ENCODE measurements at regions not wholly inside any gene's neighbourhood (a gene's known extent, or its start where the extent isn't known, plus 50 kb on each side); places are given as distances from the start of the nearest gene placed in this dataset.

- H3K4me3 ChIP-seq (ENCODE audit: low read depth, low read length), result no peak overlapping the region
- DNase-seq (ENCODE audit: low read depth), result no peak
- TF ChIP-seq MAX (IDR thresholded peaks at IDR 0.05; ENCODE audit: low read depth, low read length) (no peak), POLR2A (IDR thresholded peaks at IDR 0.05; ENCODE audit: extremely low read depth, insufficient read length) (no peak), CTCF (IDR thresholded peaks at IDR 0.05; ENCODE audit: low read depth, low read length) (no peak), MYC (IDR thresholded peaks at IDR 0.05; ENCODE audit: low read depth, low read length) (no peak)
Measured at GRCh38 chr13:67844574-67844973, 614.4 kb upstream of the PCDH9 start.

- TF ChIP-seq CTCF (IDR thresholded peaks at IDR 0.05; ENCODE audit: low read depth, low read length), result peak; percentile 30
- no peak for TF ChIP-seq POLR2A (IDR thresholded peaks at IDR 0.05; ENCODE audit: extremely low read depth, insufficient read length)
- TF ChIP-seq MYC (IDR thresholded peaks at IDR 0.05; ENCODE audit: low read depth, low read length), result no peak
- TF ChIP-seq MAX (IDR thresholded peaks at IDR 0.05; ENCODE audit: low read depth, low read length), result no peak
- peak; percentile 23 for DNase-seq (ENCODE audit: low read depth)
- no peak overlapping the region for H3K4me3 ChIP-seq (ENCODE audit: low read depth, low read length)
Measured at GRCh38 chr13:67841071-67841470, 610.9 kb upstream of the PCDH9 start.

GRCh38 chr13:67833564-67833963, 603.4 kb upstream of the PCDH9 start:
- H3K4me3 ChIP-seq (ENCODE audit: low read depth, low read length), result no peak overlapping the region
- no peak for DNase-seq (ENCODE audit: low read depth)
- TF ChIP-seq CTCF (IDR thresholded peaks at IDR 0.05; ENCODE audit: low read depth, low read length), result no peak
- TF ChIP-seq MYC (IDR thresholded peaks at IDR 0.05; ENCODE audit: low read depth, low read length), result no peak
- TF ChIP-seq POLR2A (IDR thresholded peaks at IDR 0.05; ENCODE audit: extremely low read depth, insufficient read length), result no peak
- no peak for TF ChIP-seq MAX (IDR thresholded peaks at IDR 0.05; ENCODE audit: low read depth, low read length)

GRCh38 chr13:67829641-67830040, 599.5 kb upstream of the PCDH9 start:
- DNase-seq (ENCODE audit: low read depth), result no peak
- TF ChIP-seq MAX (IDR thresholded peaks at IDR 0.05; ENCODE audit: low read depth, low read length), result no peak

GRCh38 chr13:67827992-67828391, 597.9 kb upstream of the PCDH9 start:
- DNase-seq (ENCODE audit: low read depth), result no peak
- no peak for TF ChIP-seq POLR2A (IDR thresholded peaks at IDR 0.05; ENCODE audit: extremely low read depth, insufficient read length)
- no peak for TF ChIP-seq MAX (IDR thresholded peaks at IDR 0.05; ENCODE audit: low read depth, low read length)
- TF ChIP-seq CTCF (IDR thresholded peaks at IDR 0.05; ENCODE audit: low read depth, low read length), result no peak
- TF ChIP-seq MYC (IDR thresholded peaks at IDR 0.05; ENCODE audit: low read depth, low read length), result no peak
- H3K4me3 ChIP-seq (ENCODE audit: low read depth, low read length), result no peak overlapping the region

More at GRCh38 chr13:67829641-67830040, 599.5 kb upstream of the PCDH9 start:
- no peak overlapping the region for H3K4me3 ChIP-seq (ENCODE audit: low read depth, low read length)

GRCh38 chr13:67821606-67822005, 591.5 kb upstream of the PCDH9 start:
- no peak for TF ChIP-seq CTCF (IDR thresholded peaks at IDR 0.05; ENCODE audit: low read depth, low read length)
- no peak for TF ChIP-seq POLR2A (IDR thresholded peaks at IDR 0.05; ENCODE audit: extremely low read depth, insufficient read length)
- no peak for TF ChIP-seq MAX (IDR thresholded peaks at IDR 0.05; ENCODE audit: low read depth, low read length)
- TF ChIP-seq MYC (IDR thresholded peaks at IDR 0.05; ENCODE audit: low read depth, low read length), result no peak
- DNase-seq (ENCODE audit: low read depth), result no peak

More at GRCh38 chr13:67821606-67822005, 591.5 kb upstream of the PCDH9 start:
- no peak overlapping the region for H3K4me3 ChIP-seq (ENCODE audit: low read depth, low read length)
